Transverse colon (tissue), 4 donors: ENCODE measurements at regions not wholly inside any gene's neighbourhood (a gene's known extent, or its start where the extent isn't known, plus 50 kb on each side); places are given as distances from the start of the nearest gene placed in this dataset.
A peak's percentile ranks its signal among the peaks of the same experiment; 100 is the strongest.

Source experiments
- DNase-seq: peaks from one replicate; pipeline ENCODE4 v3.0.0-alpha.2; 2019
- H3K27ac ChIP-seq, 4 donors: fragments of 200-600 bp; sonication (generic); 2 replicates each; pipeline ENCODE4 v1.5.1; 2016 to 2018; ENCODE audit warnings: inconsistent platforms in 4 of 4
- H3K27me3 ChIP-seq: fragments of 200-600 bp; sonication (generic); 2 replicates; pipeline ENCODE4 v1.5.1; 2017; ENCODE audit warnings: inconsistent platforms
- H3K36me3 ChIP-seq, 4 donors: fragments of 200-600 bp; sonication (generic); 2 replicates each; pipeline ENCODE4 v1.5.1; 2017 to 2019; ENCODE audit warnings: inconsistent platforms in 4 of 4
- H3K4me1 ChIP-seq, 4 donors: fragments of 200-600 bp; sonication (generic); 2 replicates each; pipeline ENCODE4 v1.5.1; 2017 to 2020; ENCODE audit warnings: inconsistent platforms in 4 of 4
- H3K4me3 ChIP-seq, 4 donors: fragments of 200-600 bp; sonication (generic); 1 replicate in 1 of 4; 2 replicates in 3 of 4; pipeline versions ENCODE4 v1.5.1 to v1.6.1; 2017 to 2019; ENCODE audit warnings: inconsistent platforms in 4 of 4
- H3K9me3 ChIP-seq, 2 donors: fragments of 200-600 bp; sonication (generic); 2 replicates each; pipeline ENCODE4 v1.5.1; 2017 to 2019; ENCODE audit warnings: inconsistent platforms in 2 of 2
- CTCF ChIP-seq, 5 experiments: fragments of 200-600 bp in 3 of 5; fragments of 450-650 bp in 2 of 5; sonication (generic) in 3 of 5; IDR thresholded peaks; 1 replicate in 2 of 5; 2 replicates in 3 of 5; pipeline ENCODE4 v1.5.1; 2016 to 2017; ENCODE audit warnings: antibody characterized with exemption in 5 of 5, inconsistent platforms in 3 of 5, mild to moderate bottlenecking in 2 of 5, moderate library complexity in 1 of 5
- EP300 ChIP-seq: sonication (generic); formaldehyde crosslinking; IDR thresholded peaks from one replicate; pipeline ENCODE4 v1.6.1; 2017; ENCODE audit warnings: antibody characterized with exemption, low read depth
- POLR2A ChIP-seq: fragments of 450-650 bp; IDR thresholded peaks from one replicate; pipeline ENCODE4 v1.6.1; 2016; ENCODE audit warnings: antibody characterized with exemption, mild to moderate bottlenecking, moderate library complexity
- POLR2AphosphoS5 ChIP-seq, 3 donors: sonication (generic); formaldehyde crosslinking; IDR thresholded peaks; one replicate each; pipeline ENCODE4 v1.6.1; 2016; ENCODE audit warnings: antibody characterized with exemption in 3 of 3
- WGBS, 2 donors: methylation state at CpG; one replicate each; pipeline ENCODE4 v1.1.5; 2018; ENCODE audit warnings: low coverage in 1 of 2; 5-methylcytosine and 5-hydroxymethylcytosine counted together
- in situ Hi-C, 4 donors: fragments of 200-750 bp; cut with MboI; loops; one replicate each; pipeline versions ENCODE4 v1.15.0 to v1.15.1; 2017; ENCODE audit warnings: low sequenced_read_pairs in 3 of 4, low pct_ligation_motif_present in 1 of 4, low pct_unique_long_range_greater_than_20kb in 1 of 4
- intact Hi-C: fragments of 100-400 bp; cut with DNase I; formaldehyde crosslinking; loops from one replicate; pipeline ENCODE4 v1.15.1; 2023; ENCODE audit warnings: low total_unique reads

- Histone ChIP-seq H3K27ac (no peak overlapping the region), H3K4me1 (no peaks in the 10 kb centered on the region), H3K4me3 (no peak overlapping the region), H3K27me3 (peaks cover 9% of the 10 kb centered on the region), H3K9me3 (no peaks in the 10 kb centered on the region), H3K36me3 (no peaks in the 10 kb centered on the region)
- no peak for DNase-seq
- no peak for TF ChIP-seq EP300
- no peak for TF ChIP-seq POLR2A
- no peak for TF ChIP-seq POLR2AphosphoS5 (IDR thresholded peaks at IDR 0.05)
- no peak for TF ChIP-seq CTCF (IDR thresholded peaks at IDR 0.05)
- in situ Hi-C loops (no loop called here), intact Hi-C loops (no loop called here)
- 64% methylated on average over 8 of the region's 8 CpGs; no CpG with 5 or more reads in 1 of the 2 donors for WGBS, 2 donors
Observed at GRCh38 chr22:48973694-48974041, 854.0 kb downstream of the BRD1 start.

DNA sequence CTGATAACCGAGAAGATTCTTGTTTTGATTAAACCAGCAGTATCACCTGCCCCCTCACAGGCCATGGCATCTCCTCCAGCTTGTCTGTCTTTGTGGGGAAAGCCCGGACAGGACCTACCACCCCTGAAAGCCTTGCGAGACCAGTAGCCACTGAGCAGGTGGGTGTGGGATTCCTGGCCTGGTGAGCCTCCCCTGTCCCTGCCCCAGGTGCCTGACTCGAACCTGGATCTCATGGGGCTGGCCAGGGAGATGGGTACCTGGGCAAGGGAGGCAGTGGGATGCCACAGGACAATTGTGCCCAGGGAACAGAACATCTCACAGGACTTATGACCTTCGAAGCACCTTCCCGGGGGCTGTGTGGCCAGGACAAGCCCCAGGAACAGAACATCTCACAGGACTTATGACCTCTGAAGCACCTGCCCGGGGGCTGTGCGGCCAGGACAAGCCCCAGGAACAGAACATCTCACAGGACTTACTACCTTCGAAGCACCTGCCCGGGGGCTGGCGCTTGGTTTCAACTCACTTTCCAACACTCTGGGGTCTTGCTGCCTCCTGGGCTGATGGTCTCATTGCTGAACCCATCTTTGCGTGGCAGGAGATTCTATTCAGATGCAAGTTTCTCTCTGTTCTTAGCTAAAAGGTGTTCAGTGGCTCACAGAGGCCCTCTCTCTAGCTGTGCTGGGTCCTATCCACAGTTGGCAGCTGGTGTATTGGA lies 854.5 kb downstream of the BRD1 start:
- TF ChIP-seq POLR2AphosphoS5 (IDR thresholded peaks at IDR 0.05) (no peak), EP300 (no peak), CTCF (IDR thresholded peaks at IDR 0.05) (no peak), POLR2A (no peak)
- Histone ChIP-seq H3K4me3 (no peak overlapping the region), H3K36me3 (no peaks in the 10 kb centered on the region), H3K27ac (no peak overlapping the region), H3K4me1 (no peaks in the 10 kb centered on the region), H3K9me3 (no peaks in the 10 kb centered on the region), H3K27me3 (peaks cover 9% of the 10 kb centered on the region)
- DNase-seq: no peak
- WGBS, 2 donors: 60 to 77% methylated on average over 1 to 12 of the region's 12 CpGs
- in situ Hi-C loops (no loop called here), intact Hi-C loops (no loop called here)

DNA sequence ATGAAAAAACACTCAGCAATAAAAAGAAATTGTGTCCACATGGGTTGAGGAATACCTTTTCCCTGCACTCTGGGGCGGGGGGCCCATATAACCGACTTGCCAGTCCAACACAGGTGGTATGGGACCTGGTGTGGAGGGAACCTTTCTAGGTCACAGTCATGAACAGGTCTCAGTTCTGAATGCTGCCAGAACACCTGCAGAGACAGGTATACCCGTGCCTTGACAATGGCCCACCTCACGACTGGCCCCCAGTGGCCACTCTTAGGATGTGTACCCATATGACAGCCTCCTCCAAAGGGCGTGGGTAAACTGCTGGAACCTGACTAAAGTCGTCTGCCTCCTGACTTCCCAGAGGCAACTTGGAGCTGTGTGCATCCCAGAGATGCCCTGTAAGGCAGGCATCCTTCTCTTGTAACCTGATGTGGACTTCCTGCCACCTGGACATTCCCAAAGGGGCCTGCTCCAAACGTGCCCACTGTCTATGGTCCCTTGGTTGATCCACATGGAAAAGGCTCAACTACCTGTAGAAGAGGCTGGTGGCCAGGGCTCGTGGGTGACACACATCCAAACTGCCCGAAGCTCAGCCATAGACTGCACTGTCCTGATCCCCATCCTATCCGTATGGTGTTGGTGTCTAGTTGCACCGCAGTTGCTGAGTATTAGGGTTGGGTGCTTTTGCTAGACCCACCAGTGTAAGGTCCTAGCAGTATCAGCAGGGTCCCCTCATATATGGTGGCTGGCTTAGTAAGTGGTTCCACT lies 859.3 kb downstream of the BRD1 start:
- in situ Hi-C loops (no loop called here), intact Hi-C loops (no loop called here)
- H3K9me3 ChIP-seq: no peaks in the 10 kb centered on the region
- no peak overlapping the region for H3K4me3 ChIP-seq
- H3K36me3 ChIP-seq: no peaks in the 10 kb centered on the region
- TF ChIP-seq POLR2AphosphoS5 (IDR thresholded peaks at IDR 0.05) (no peak), POLR2A (no peak), CTCF (IDR thresholded peaks at IDR 0.05) (peak in 3 of 5 experiments; percentile 22 to 54 (median 33)), EP300 (no peak)
- peak; percentile 16 for DNase-seq
- no peaks in the 10 kb centered on the region for H3K4me1 ChIP-seq
- 33 to 80% methylated on average over 3 to 11 of the region's 11 CpGs for WGBS, 2 donors
- H3K27me3 ChIP-seq: peaks cover 3% of the 10 kb centered on the region
- H3K27ac ChIP-seq: no peak overlapping the region

- intact Hi-C loops (no loop called here), in situ Hi-C loops (no loop called here)
- H3K4me1 ChIP-seq: no peaks in the 10 kb centered on the region
- WGBS, 2 donors: 44 to 67% methylated on average over 1 of the region's 1 CpG
- no peak for TF ChIP-seq POLR2AphosphoS5 (IDR thresholded peaks at IDR 0.05)
- TF ChIP-seq CTCF (IDR thresholded peaks at IDR 0.05): no peak
- TF ChIP-seq EP300: no peak
- H3K27me3 ChIP-seq: peaks cover 34% of the 10 kb centered on the region
- no peak overlapping the region for H3K4me3 ChIP-seq
- no peaks in the 10 kb centered on the region for H3K9me3 ChIP-seq
- DNase-seq: no peak
- H3K27ac ChIP-seq: no peak overlapping the region
- no peaks in the 10 kb centered on the region for H3K36me3 ChIP-seq
Observed at GRCh38 chr22:48963405-48963804, 864.3 kb downstream of the BRD1 start.
